ENCODE measurements at regions not wholly inside any gene's neighbourhood (a gene's known extent, or its start where the extent isn't known, plus 50 kb on each side); places are given as distances from the start of the nearest gene placed in this dataset.

DNA sequence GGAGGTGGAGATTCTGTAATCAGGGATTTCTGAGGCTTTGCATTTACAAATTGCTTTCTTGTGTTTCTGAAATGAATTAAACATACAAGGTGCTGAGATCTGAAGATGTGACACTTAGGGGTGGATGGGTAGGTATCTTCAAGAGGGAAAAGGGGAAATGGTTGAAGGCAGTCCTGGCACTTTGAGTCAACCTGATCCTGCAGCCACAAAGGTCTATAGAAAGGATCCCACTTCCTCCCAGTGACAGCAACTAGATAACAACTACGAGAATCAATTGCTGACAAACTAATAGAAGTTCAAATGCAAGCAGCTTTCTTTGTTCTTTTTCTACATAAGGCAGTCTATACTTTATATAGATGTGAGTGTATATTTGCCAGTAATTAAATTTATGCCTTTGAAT, 553.3 kb downstream of the MDFIC start:
- DNase-seq (ENCODE audit: low read depth) = no peak

GRCh38 chr7:115474137-115474536, 552.2 kb downstream of the MDFIC start:
- no peak for DNase-seq (ENCODE audit: low read depth)

GRCh38 chr7:115471891-115472290, 550.0 kb downstream of the MDFIC start:
- peak; percentile 68 for DNase-seq (ENCODE audit: low read depth)

DNA sequence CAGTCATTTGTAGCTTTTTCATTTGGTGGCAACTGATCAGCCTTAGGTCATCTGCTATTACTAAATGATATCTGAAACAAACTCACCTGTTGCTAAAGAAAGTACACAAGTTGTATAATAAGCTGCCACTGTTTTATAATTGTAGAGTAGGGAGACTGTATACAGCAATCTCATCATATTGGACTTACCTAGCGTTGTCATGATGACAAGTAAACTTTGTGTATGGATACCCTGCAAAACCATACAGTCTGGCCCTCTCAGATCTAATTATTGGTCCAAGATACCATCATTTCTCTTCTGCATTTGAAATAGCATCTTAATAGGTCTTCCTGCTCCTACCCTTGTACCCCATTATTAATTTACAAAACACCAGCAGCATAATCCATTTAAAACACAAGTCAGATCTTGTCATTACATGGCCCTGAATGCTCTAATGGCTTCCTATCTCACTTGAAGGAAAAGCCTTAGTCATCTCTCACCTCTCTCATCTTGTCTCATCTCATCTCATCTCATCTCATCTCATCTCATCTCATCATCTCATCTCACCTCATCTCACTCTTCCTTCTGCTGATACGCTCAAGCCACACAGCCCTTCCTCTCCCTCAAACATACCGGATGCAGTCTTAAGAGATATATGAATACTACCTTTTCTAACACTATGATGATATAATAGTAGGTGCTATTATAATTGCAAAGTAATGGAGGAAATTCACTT, 540.6 kb downstream of the MDFIC start:
- DNase-seq (ENCODE audit: low read depth) = no peak

DNA sequence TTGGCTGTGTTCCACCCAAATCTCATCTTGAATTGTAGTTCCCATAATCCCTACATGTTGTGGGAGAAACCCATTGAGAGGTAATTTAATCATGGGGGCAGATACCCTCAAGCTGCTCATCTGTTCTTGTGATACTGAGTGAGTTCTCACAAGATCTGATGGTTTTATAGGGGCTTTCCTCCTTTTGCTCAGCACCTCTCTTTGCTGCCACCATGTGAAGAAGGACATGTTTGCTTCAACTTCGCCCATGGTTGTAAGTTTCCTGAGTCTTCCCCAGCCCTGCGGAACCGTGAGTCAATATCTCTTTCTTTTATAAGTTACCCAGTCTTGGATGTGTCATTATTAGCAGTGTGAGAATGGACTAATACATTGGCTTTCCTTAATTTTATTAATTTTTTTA, 527.8 kb downstream of the MDFIC start:
- DNase-seq (ENCODE audit: low read depth) = peak; percentile 16

- DNase-seq (ENCODE audit: low read depth) = no peak
These were observed 525.6 kb downstream of the MDFIC start for GRCh38 chr7:115447495-115447894.

DNA sequence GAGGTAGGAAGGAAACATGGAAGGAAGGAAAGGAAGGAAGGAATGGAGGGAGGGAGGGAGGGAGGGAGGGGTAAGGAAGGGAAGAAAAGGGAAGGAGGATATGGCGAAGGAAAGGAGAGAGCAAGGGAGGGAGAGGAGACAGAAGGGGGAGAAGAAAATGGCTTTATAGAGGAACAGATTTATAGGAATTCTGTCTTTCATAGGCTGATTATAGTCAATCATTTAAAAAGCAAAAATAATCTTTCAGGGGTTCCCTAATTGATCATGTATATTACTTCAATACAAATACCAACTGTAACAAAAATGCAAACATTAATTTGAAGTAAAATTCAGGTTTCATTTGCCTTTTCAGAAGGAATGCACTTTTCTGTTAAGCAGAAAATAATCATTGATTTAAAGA, 519.1 kb downstream of the MDFIC start:
- DNase-seq (ENCODE audit: low read depth) = no peak

- DNase-seq (ENCODE audit: low read depth) = no peak
These were observed 513.3 kb downstream of the MDFIC start for GRCh38 chr7:115435178-115435577.

DNA sequence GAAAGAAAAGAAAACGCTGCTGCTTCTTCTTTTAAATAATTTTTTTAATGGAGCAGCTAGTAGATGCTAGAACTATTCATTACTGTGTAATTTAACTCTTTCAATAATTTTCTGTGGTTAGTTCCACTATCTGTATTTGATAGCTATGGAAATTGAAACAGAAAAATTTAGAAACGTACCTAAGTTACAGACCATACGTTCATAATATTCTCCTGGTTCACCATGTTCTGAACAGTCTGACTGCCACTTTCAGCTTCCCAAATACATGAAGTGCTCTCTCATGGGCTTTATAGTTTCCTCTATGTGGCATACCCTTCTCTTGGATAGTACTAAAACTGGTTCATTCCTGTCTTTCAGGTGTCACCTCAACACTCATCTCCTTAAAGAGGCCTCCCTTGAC, 508.0 kb downstream of the MDFIC start:
- no peak for DNase-seq (ENCODE audit: low read depth)

DNA sequence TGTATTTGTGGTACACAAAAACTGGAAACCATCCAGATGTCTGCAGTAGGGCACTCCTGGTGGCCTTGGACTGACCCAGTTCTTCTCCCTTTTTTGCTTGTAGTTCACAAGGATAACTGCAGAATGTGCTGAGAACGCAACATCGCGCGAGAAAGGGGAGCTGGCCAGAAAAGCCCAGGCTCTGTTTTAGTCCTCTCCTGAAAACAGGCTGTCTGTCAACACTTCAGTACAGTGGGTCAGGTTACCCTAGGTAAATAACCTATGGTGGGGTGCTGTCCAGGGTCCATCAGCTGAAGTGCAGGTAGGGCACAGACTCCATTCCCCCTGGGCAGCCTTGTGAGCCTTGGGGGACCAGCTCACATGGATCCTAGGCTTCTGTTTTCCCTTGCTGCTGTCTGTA, 495.8 kb downstream of the MDFIC start:
- DNase-seq (ENCODE audit: low read depth) = no peak

DNA sequence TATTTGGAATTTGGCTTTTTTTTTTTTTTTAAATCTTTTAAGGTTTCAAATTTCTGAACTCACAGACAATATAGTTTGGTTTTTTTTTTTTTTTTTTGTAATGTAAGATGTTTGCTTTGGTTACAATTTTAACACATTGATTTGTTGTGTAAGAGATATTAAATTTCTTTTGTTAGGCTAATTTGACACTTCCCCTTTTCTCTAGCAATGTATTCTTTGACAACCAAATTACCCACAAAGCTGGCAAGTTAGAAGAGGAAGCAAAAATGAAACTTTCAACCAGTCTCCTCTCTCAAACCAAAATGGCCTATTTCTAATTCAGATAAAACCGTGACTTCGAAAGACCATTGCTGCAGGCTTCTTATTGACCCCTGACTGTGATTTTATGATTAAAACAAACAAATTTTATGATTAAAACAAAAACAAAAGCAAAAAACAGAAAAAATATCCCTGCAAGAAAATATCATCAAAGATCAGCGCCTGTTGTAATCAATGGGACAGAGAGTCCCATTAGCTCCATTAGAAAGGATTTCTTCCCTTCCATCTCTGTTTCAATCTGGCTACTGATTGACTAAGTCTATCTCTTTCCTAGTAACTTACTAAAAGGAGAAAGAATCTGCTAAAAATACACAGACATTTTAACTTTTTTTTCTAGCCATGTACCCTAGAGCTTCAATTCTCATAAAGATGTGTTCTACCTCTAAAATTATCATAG, 489.2 kb downstream of the MDFIC start:
- no peak for DNase-seq (ENCODE audit: low read depth)

DNA sequence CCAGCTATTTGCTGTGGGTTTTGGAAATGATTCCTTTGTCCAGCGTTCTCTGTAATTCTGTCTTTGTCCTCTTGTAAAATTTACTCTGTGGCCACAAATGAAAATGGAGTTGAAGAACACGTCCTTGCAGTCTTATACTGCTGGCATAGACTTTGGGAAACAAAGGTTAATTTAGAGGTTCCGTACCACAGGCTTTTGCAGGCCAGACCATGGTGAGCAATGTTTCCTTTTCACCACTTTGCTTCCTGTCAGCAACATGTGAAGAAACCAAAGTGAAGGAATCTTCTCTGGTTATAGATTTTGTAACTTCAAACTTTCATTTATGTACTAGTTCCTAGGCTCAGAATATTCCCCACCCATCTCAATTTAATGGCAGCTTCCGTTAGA, 488.5 kb downstream of the MDFIC start:
- no peak for DNase-seq (ENCODE audit: low read depth)

DNA sequence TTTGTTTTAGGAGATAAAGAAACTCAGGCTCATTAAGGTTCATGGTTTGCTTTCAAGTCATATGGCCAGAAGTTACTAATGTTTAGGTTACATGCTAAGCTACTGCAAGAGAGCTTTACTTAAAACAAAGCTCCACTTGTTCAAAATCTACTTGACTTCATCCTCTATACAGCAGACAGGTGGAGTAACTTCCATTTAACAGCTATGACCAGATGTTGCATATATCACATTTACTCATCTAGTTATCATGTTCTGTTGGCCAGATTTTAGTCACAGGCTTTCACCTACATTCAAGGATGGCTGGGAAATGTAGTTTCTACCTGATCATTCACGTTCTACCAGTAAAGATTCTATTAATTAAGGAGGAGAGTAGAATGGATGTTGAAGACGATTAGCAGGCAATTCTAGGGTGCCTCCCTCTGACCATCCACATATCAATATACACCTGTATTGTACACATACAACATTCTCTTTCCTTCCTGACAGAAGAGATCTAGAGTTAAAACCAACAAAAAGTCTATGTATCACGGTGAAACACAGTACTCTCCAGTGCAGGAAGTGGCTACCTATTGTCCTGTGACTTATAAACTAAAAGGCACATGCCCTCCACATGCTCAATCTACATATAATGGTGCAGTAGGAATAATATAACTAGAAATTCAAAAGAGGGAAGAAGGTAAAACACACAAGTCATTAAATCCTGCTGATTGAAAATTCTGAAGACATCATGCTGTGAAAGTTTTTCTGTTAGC, 488.0 kb downstream of the MDFIC start:
- no peak for DNase-seq (ENCODE audit: low read depth)

GRCh38 chr7:115406219-115406618, 484.3 kb downstream of the MDFIC start:
- no peak for DNase-seq (ENCODE audit: low read depth)

GRCh38 chr7:115387137-115387536, 465.2 kb downstream of the MDFIC start:
- DNase-seq (ENCODE audit: low read depth) = no peak

- DNase-seq (ENCODE audit: low read depth) = no peak
These were observed 457.4 kb downstream of the MDFIC start for GRCh38 chr7:115379321-115379720.

GRCh38 chr7:115368998-115369397, 447.1 kb downstream of the MDFIC start:
- DNase-seq (ENCODE audit: low read depth) = no peak

- DNase-seq (ENCODE audit: low read depth) = peak; percentile 7
These were observed 442.0 kb downstream of the MDFIC start for GRCh38 chr7:115363916-115364315.

DNA sequence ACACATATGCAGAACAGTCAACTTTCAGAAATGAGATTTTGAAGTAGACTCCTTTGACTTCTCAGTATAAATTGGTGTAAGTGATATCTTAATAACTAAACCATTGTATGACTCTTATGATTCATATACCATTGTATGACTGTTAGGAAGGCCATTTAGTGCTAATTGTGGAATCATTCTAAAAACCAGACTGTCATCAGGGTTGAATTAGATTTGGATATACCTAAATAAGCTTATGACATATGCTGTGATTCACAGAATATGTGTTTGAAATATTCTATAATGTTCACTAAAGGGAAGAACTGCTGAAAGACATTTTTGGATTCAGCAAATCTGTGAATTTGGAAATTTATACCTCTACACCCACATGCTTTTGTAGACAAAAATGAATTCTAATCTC, 438.1 kb downstream of the MDFIC start:
- DNase-seq (ENCODE audit: low read depth) = no peak

DNA sequence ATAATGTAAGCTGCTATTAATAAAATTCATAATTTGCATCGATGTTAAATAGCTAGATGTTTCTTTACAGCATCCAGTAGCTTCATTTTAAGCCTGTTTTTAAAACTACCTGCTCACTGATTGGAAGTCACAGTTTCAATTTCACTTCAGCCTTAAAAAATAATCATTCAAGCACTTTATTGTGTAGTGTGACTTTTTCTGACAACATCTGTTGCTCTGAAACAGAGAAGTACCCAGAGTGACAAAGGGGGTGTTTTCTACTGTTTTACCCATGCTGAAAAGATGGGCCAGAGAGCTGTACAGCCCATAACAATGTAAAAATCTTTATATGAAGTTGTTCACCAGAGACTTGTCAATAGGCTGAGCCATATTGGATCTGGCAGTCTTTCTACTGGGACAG, 437.2 kb downstream of the MDFIC start:
- DNase-seq (ENCODE audit: low read depth) = no peak

- no peak for DNase-seq (ENCODE audit: low read depth)
These were observed 435.8 kb downstream of the MDFIC start for GRCh38 chr7:115357703-115357999.

DNA sequence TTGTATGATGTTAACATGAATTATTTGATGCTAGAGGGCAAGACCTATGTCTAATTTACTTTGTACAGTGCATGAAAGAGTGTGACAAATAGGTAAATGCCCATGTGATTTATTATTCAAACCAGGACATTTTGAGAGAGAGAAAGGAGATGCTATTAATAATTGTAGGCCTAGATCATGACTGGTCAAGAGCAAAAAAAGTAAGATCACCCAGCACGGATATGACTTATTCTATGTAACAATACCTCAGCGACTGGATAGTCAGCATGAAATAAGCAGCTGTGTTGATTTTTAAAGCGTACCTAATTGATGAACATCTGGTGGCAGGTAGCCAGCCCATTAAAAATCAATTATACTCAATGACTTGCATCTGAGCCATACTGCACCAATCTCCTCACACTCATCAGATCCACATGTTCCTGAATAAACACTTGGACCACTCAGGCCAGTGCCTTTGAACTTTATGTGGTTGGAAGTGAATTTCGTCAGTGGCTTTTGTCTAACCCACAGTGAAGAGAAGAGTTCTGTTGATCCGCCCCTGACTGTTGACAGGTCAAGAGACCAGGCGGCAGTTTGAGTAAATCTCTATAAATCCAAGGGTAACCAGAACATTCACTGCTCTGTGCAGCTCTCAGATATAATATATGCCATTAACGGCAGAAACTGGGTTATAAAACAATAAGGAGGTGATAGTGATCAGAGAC, 435.3 kb downstream of the MDFIC start:
- DNase-seq (ENCODE audit: low read depth) = no peak

Measured in amniotic epithelial cell (primary cell).